Endothelial cell (in vitro differentiated cells): ENCODE measurements at regions not wholly inside any gene's neighbourhood (a gene's known extent, or its start where the extent isn't known, plus 50 kb on each side); places are given as distances from the start of the nearest gene placed in this dataset.
"Not testable (repeated sequence)": the region's sequence is repeated elsewhere in the genome, so short reads cannot be mapped to it uniquely, and the experiment has no call there.

Experiments
- DNase-seq: peaks from one replicate; pipeline ENCODE4 v3.0.0; 2021; ENCODE audit warnings: low spot score
- H3K27ac Mint-ChIP-seq: one replicate; pipeline ENCODE4 v1.8.0; 2021; ENCODE audit warnings: mixed read lengths, inconsistent platforms; ENCODE audit not compliant: unreplicated experiment
- H3K27me3 Mint-ChIP-seq: one replicate; pipeline ENCODE4 v1.8.0; 2021; ENCODE audit warnings: mild to moderate bottlenecking, moderate library complexity, mixed read lengths, inconsistent platforms; ENCODE audit not compliant: unreplicated experiment
- H3K36me3 Mint-ChIP-seq: one replicate; pipeline ENCODE4 v1.8.0; 2021; ENCODE audit warnings: mild to moderate bottlenecking, low read depth, mixed read lengths, inconsistent platforms; ENCODE audit not compliant: unreplicated experiment
- H3K4me1 Mint-ChIP-seq: one replicate; pipeline ENCODE4 v1.8.0; 2021; ENCODE audit warnings: mild to moderate bottlenecking, mixed read lengths, inconsistent platforms; ENCODE audit not compliant: unreplicated experiment
- H3K4me3 Mint-ChIP-seq: one replicate; pipeline ENCODE4 v1.8.0; 2021; ENCODE audit warnings: mild to moderate bottlenecking, mixed read lengths, inconsistent platforms; ENCODE audit not compliant: unreplicated experiment
- H3K9me3 Mint-ChIP-seq: one replicate; pipeline ENCODE4 v1.8.0; 2021; ENCODE audit warnings: mixed read lengths, inconsistent platforms; ENCODE audit not compliant: unreplicated experiment
- CTCF ChIP-seq: fragments of 200-600 bp; sonication (generic); IDR thresholded peaks from one replicate; pipeline ENCODE4 v1.5.0; 2021; ENCODE audit warnings: antibody characterized with exemption; ENCODE audit not compliant: unreplicated experiment

GRCh38 chr2:52423655-52424054 lies 1343.9 kb upstream of the CHAC2 start:
- no peak overlapping the region for H3K27ac Mint-ChIP-seq
- no peaks in the 10 kb centered on the region for H3K36me3 Mint-ChIP-seq
- peaks cover 1% of the 10 kb centered on the region for H3K27me3 Mint-ChIP-seq
- peaks cover 4% of the 10 kb centered on the region for H3K9me3 Mint-ChIP-seq
- DNase-seq: no peak
- H3K4me1 Mint-ChIP-seq: peaks cover 6% of the 10 kb centered on the region
- TF ChIP-seq CTCF: no peak
- H3K4me3 Mint-ChIP-seq: no peak overlapping the region

GRCh38 chr2:52423111-52423510 lies 1344.5 kb upstream of the CHAC2 start:
- H3K36me3 Mint-ChIP-seq: no peaks in the 10 kb centered on the region
- peaks cover 4% of the 10 kb centered on the region for H3K27me3 Mint-ChIP-seq
- DNase-seq: no peak
- H3K27ac Mint-ChIP-seq: no peak overlapping the region
- no peak for TF ChIP-seq CTCF
- H3K4me3 Mint-ChIP-seq: no peak overlapping the region
- H3K9me3 Mint-ChIP-seq: peaks cover 4% of the 10 kb centered on the region
- H3K4me1 Mint-ChIP-seq: peaks cover 6% of the 10 kb centered on the region

DNA sequence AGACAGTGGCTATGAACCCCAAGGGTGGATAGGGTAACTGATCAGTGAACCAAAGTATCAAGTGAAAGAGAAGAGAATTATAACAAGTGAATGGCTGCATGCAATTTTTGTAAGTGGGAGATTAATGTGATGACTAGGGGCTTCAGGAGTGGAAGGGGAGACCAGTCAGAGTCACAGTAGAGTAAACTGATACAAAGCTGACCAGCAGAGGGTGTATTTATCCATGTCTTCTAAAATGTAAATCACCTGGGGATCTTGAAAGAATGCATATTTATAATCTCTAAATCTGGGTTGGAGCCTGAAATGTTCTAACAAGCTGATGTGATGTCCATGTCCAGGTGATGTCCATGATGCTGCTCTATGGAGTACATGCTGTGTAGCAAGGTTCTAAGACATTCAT lies 1351.3 kb upstream of the CHAC2 start:
- Mint-ChIP-seq H3K4me3 (no peak overlapping the region), H3K4me1 (no peaks in the 10 kb centered on the region), H3K27ac (no peak overlapping the region), H3K36me3 (no peaks in the 10 kb centered on the region), H3K27me3 (peaks cover 3% of the 10 kb centered on the region), H3K9me3 (no peaks in the 10 kb centered on the region)
- DNase-seq: no peak
- no peak for TF ChIP-seq CTCF

- peaks cover 5% of the 10 kb centered on the region for H3K27me3 Mint-ChIP-seq
- DNase-seq: no peak
- no peaks in the 10 kb centered on the region for H3K4me1 Mint-ChIP-seq
- H3K4me3 Mint-ChIP-seq: no peak overlapping the region
- no peak for TF ChIP-seq CTCF
- H3K9me3 Mint-ChIP-seq: no peaks in the 10 kb centered on the region
- H3K27ac Mint-ChIP-seq: no peak overlapping the region
- H3K36me3 Mint-ChIP-seq: no peaks in the 10 kb centered on the region
Measured at GRCh38 chr2:52414561-52415295, 1352.9 kb upstream of the CHAC2 start.

DNA sequence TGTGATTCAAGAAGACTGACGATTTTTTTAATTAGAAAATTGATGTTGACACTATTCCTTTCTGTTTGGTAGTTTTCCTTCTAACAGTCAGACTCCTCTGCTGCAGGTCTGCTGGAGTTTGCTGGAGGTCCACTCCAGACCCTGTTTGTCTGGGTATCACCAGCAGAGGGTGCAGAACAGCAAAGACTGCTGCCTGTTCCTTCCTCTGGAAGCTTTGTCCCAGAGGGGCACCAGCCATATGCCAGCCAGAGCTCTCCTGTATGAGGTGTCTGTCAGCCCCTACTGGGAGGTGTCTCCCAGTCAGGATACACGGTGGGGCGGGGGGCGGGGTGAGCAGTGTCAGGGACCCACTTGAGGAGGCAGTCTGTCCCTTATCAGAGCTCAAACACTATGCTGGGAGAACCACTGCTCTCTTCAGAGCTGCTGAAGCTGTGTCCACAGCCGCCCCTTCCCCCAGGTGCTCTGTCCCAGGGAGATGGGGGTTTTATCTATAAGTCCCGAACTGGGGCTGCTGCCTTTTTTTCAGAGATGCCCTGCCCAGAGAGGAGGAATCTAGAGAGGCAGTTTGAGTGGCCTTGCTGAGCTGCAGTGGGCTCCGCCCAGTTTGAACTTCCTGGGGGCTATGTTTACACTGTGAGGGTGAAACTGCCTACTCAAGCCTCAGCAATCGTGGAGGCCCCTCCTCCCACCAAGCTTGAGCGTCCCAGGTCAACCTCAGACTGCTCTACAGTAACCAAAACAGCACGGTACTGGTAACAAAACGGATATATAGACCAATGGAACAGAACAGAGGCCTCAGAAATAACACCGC lies 1358.1 kb upstream of the CHAC2 start:
- DNase-seq, H3K27ac Mint-ChIP-seq, H3K4me3 Mint-ChIP-seq, H3K9me3 Mint-ChIP-seq, H3K36me3 Mint-ChIP-seq, H3K27me3 Mint-ChIP-seq, H3K4me1 Mint-ChIP-seq: not testable (repeated sequence)
